ENCODE measurements at regions not wholly inside any gene's neighbourhood (a gene's known extent, or its start where the extent isn't known, plus 50 kb on each side); places are given as distances from the start of the nearest gene placed in this dataset.

DNA sequence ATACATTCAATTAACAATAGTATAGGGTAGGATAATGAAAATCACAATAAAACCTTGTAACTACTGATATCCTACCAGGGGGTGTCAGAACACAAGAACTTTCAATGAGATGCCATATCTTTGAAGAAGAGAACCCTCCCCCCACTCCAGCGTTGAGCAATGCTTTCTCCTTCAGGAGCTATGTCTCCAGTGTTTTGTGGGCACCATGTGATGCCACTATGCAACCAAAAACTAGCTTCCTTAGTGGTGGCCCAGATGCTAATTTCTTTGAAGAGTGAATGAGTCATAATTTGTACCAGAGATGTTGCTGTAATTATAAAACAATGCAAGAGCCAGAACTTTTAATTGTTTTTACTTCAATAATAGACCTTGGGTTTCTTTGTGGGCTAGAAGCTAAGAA, 76.0 kb upstream of the ADO start:
- TF ChIP-seq, protein P1, sequence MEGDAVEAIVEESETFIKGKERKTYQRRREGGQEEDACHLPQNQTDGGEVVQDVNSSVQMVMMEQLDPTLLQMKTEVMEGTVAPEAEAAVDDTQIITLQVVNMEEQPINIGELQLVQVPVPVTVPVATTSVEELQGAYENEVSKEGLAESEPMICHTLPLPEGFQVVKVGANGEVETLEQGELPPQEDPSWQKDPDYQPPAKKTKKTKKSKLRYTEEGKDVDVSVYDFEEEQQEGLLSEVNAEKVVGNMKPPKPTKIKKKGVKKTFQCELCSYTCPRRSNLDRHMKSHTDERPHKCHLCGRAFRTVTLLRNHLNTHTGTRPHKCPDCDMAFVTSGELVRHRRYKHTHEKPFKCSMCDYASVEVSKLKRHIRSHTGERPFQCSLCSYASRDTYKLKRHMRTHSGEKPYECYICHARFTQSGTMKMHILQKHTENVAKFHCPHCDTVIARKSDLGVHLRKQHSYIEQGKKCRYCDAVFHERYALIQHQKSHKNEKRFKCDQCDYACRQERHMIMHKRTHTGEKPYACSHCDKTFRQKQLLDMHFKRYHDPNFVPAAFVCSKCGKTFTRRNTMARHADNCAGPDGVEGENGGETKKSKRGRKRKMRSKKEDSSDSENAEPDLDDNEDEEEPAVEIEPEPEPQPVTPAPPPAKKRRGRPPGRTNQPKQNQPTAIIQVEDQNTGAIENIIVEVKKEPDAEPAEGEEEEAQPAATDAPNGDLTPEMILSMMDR (IDR thresholded peaks at IDR 0.05) = no peak
- no peak for TF ChIP-seq POLR2AphosphoS5 (IDR thresholded peaks at IDR 0.05)

Data from breast epithelium (tissue), 3 donors.